Ishikawa (cell line): ENCODE measurements at regions not wholly inside any gene's neighbourhood (a gene's known extent, or its start where the extent isn't known, plus 50 kb on each side); places are given as distances from the start of the nearest gene placed in this dataset.

Experiments used
- CEBPB ChIP-seq: IDR thresholded peaks from 2 replicates; pipeline ENCODE4 v1.6.1; 2012
- CREB1 ChIP-seq: IDR thresholded peaks from 2 replicates; pipeline ENCODE4 v1.6.1; 2012; ENCODE audit warnings: low read depth
- EGR1 ChIP-seq: IDR thresholded peaks from 2 replicates; pipeline ENCODE4 v1.6.1; 2012
- MAX ChIP-seq: IDR thresholded peaks from 2 replicates; pipeline ENCODE4 v1.6.1; 2012
- TAF1 ChIP-seq: IDR thresholded peaks from 2 replicates; pipeline ENCODE4 v1.6.1; 2012; ENCODE audit warnings: low read depth, mild to moderate bottlenecking
- TCF12 ChIP-seq: IDR thresholded peaks from 2 replicates; pipeline ENCODE4 v1.6.1; 2012; ENCODE audit warnings: low read depth
- YY1 ChIP-seq: IDR thresholded peaks from 2 replicates; pipeline ENCODE4 v1.6.1; 2012; ENCODE audit warnings: low read depth
- TF ChIP-seq, protein P1 (sequence below): IDR thresholded peaks from 2 replicates; pipeline ENCODE4 v1.6.1; 2012; ENCODE audit warnings: low read depth, mild to moderate bottlenecking
- TF ChIP-seq, protein P2 (sequence below): IDR thresholded peaks from 2 replicates; pipeline ENCODE4 v1.6.1; 2012

DNA sequence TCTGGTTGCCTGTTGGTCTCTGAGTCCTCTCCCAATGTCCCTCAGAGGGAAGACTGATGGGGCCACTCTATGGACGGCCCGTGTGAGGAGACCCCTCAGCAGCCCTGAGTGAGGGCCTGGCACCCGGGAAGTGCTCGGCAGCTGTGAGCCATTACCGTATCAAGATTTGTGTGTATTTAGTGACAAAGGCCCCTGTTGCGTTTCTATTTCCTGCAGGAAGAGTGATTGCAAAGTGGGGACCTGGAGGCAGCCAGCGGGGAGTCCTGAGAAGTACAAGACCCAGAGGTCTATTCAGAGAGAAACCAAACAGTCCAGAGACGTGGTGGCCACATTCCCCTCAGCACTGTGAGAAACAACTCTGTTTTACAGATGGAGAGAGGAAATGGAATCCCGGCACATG, 51.1 kb upstream of the CHST15 start:
- TF ChIP-seq TAF1 (no peak), EGR1 (no peak), CREB1 (no peak), MAX (no peak), YY1 (no peak), TCF12 (no peak), CEBPB (no peak)
- TF ChIP-seq, protein P1, sequence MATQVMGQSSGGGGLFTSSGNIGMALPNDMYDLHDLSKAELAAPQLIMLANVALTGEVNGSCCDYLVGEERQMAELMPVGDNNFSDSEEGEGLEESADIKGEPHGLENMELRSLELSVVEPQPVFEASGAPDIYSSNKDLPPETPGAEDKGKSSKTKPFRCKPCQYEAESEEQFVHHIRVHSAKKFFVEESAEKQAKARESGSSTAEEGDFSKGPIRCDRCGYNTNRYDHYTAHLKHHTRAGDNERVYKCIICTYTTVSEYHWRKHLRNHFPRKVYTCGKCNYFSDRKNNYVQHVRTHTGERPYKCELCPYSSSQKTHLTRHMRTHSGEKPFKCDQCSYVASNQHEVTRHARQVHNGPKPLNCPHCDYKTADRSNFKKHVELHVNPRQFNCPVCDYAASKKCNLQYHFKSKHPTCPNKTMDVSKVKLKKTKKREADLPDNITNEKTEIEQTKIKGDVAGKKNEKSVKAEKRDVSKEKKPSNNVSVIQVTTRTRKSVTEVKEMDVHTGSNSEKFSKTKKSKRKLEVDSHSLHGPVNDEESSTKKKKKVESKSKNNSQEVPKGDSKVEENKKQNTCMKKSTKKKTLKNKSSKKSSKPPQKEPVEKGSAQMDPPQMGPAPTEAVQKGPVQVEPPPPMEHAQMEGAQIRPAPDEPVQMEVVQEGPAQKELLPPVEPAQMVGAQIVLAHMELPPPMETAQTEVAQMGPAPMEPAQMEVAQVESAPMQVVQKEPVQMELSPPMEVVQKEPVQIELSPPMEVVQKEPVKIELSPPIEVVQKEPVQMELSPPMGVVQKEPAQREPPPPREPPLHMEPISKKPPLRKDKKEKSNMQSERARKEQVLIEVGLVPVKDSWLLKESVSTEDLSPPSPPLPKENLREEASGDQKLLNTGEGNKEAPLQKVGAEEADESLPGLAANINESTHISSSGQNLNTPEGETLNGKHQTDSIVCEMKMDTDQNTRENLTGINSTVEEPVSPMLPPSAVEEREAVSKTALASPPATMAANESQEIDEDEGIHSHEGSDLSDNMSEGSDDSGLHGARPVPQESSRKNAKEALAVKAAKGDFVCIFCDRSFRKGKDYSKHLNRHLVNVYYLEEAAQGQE = no peak
- TF ChIP-seq, protein P2, sequence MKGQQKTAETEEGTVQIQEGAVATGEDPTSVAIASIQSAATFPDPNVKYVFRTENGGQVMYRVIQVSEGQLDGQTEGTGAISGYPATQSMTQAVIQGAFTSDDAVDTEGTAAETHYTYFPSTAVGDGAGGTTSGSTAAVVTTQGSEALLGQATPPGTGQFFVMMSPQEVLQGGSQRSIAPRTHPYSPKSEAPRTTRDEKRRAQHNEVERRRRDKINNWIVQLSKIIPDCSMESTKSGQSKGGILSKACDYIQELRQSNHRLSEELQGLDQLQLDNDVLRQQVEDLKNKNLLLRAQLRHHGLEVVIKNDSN = no peak
